HEK293 (cell line): ENCODE measurements at regions not wholly inside any gene's neighbourhood (a gene's known extent, or its start where the extent isn't known, plus 50 kb on each side); places are given as distances from the start of the nearest gene placed in this dataset.

Source experiments
- CTCF ChIA-PET: fragments of 350-600 bp; formaldehyde crosslinking; extraction: SDS; loops from one replicate; lab custom pipeline; 2021; ENCODE audit warnings: antibody characterized with exemption; lab: Yijun Ruan, JAX
- POLR2A ChIA-PET: fragments of 300-600 bp; formaldehyde crosslinking; extraction: SDS; loops from one replicate; lab custom pipeline; 2020; ENCODE audit warnings: antibody characterized with exemption, inconsistent platforms; lab: Yijun Ruan, JAX
- H3K27ac ChIP-seq: fragments of 200-500 bp; sonication (Bioruptor generic); 2 replicates; pipeline ENCODE4 v1.5.1; 2014; ENCODE audit warnings: low read depth, low read length, control low read depth, inconsistent platforms; ENCODE audit errors: extremely low read depth
- H3K36me3 ChIP-seq, 2 experiments: fragments of 200-500 bp in 1 of 2; sonication (Bioruptor generic) in 1 of 2; 1 replicate in 1 of 2; 2 replicates in 1 of 2; pipeline ENCODE4 v1.5.1; 2014 to 2017; ENCODE audit warnings: inconsistent platforms in 2 of 2, low read length in 2 of 2; ENCODE audit not compliant: control insufficient read depth in 2 of 2, insufficient read depth in 1 of 2
- H3K4me1 ChIP-seq: fragments of 200-500 bp; sonication (Bioruptor generic); 2 replicates; pipeline ENCODE4 v1.5.1; 2014; ENCODE audit warnings: mild to moderate bottlenecking, low read length, inconsistent platforms; ENCODE audit not compliant: control insufficient read depth, insufficient read depth
- H3K4me3 ChIP-seq: 2 replicates; pipeline ENCODE4 v1.5.1; 2011; ENCODE audit warnings: low read depth, mild to moderate bottlenecking, control low read depth, low read length, moderate library complexity
- H3K9me3 ChIP-seq: fragments of 200-500 bp; sonication (Bioruptor generic); 2 replicates; pipeline ENCODE4 v1.5.1; 2014; ENCODE audit warnings: low read depth, low read length, inconsistent platforms; ENCODE audit not compliant: control insufficient read depth, insufficient read depth
- HOXC10 ChIP-seq: sonication (generic); formaldehyde crosslinking; IDR thresholded peaks from 2 replicates; pipeline ENCODE4 v1.8.1; 2023; ENCODE audit warnings: mild to moderate bottlenecking, missing genetic modification reagents
- KLF7 ChIP-seq: fragments of 450-650 bp; formaldehyde crosslinking; IDR thresholded peaks from 2 replicates; pipeline ENCODE4 v1.5.1; 2016; ENCODE audit warnings: missing biosample characterization, missing genetic modification characterization, borderline replicate concordance
- REPIN1 ChIP-seq: fragments of 450-650 bp; formaldehyde crosslinking; IDR thresholded peaks from 2 replicates; pipeline ENCODE4 v1.5.1; 2017; ENCODE audit warnings: missing biosample characterization, missing genetic modification characterization, low read depth
- SETDB1 ChIP-seq: IDR thresholded peaks from one replicate; pipeline ENCODE4 v1.6.1; 2017; ENCODE audit warnings: mild to moderate bottlenecking, low read length, moderate library complexity, mixed read lengths; ENCODE audit not compliant: insufficient read length
- YY2 ChIP-seq: fragments of 450-650 bp; formaldehyde crosslinking; IDR thresholded peaks from 2 replicates; pipeline ENCODE4 v1.5.1; 2016; ENCODE audit warnings: missing biosample characterization, missing genetic modification characterization
- ZBTB48 ChIP-seq: fragments of 450-650 bp; formaldehyde crosslinking; IDR thresholded peaks from 2 replicates; pipeline ENCODE4 v1.5.1; 2016; ENCODE audit warnings: missing biosample characterization, missing genetic modification characterization
- ZFP3 ChIP-seq: fragments of 450-650 bp; formaldehyde crosslinking; IDR thresholded peaks from 2 replicates; pipeline ENCODE4 v1.5.1; 2016; ENCODE audit warnings: low read depth, missing biosample characterization, missing genetic modification characterization
- ZFP37 ChIP-seq: fragments of 450-650 bp; formaldehyde crosslinking; IDR thresholded peaks from 2 replicates; pipeline ENCODE4 v1.5.1; 2016; ENCODE audit warnings: missing biosample characterization, missing genetic modification characterization
- ZFP69B ChIP-seq: fragments of 450-650 bp; formaldehyde crosslinking; IDR thresholded peaks from 2 replicates; pipeline ENCODE4 v1.5.1; 2016; ENCODE audit warnings: missing biosample characterization, missing genetic modification characterization
- ZNF248 ChIP-seq: fragments of 450-650 bp; formaldehyde crosslinking; IDR thresholded peaks from 2 replicates; pipeline ENCODE4 v1.5.1; 2017; ENCODE audit warnings: missing biosample characterization, missing genetic modification characterization
- ZNF341 ChIP-seq: fragments of 450-650 bp; formaldehyde crosslinking; IDR thresholded peaks from 2 replicates; pipeline ENCODE4; 2016; ENCODE audit warnings: low read depth, missing biosample characterization, missing genetic modification characterization
- ZNF354C ChIP-seq: fragments of 450-650 bp; formaldehyde crosslinking; IDR thresholded peaks from 2 replicates; pipeline ENCODE4 v1.5.1; 2016; ENCODE audit warnings: missing biosample characterization, missing genetic modification characterization, low read depth, borderline replicate concordance
- ZNF596 ChIP-seq: fragments of 450-650 bp; IDR thresholded peaks from 2 replicates; pipeline ENCODE4 v1.5.0; 2018; ENCODE audit warnings: missing biosample characterization, mild to moderate bottlenecking, missing genetic modification characterization, moderate library complexity
- ZNF629 ChIP-seq: fragments of 450-650 bp; formaldehyde crosslinking; IDR thresholded peaks from 2 replicates; pipeline ENCODE4 v1.5.1; 2017; ENCODE audit warnings: missing biosample characterization, missing genetic modification characterization
- ZNF677 ChIP-seq: fragments of 450-650 bp; IDR thresholded peaks from 2 replicates; pipeline ENCODE4 v1.5.0; 2018; ENCODE audit warnings: missing biosample characterization, mild to moderate bottlenecking, missing genetic modification characterization, moderate library complexity
- ZNF830 ChIP-seq: fragments of 450-650 bp; IDR thresholded peaks from 2 replicates; pipeline ENCODE4 v1.5.0; 2018; ENCODE audit warnings: missing biosample characterization, missing genetic modification characterization, low read depth, mild to moderate bottlenecking, moderate library complexity
- TF ChIP-seq, protein P1 (sequence below): IDR thresholded peaks from 2 replicates; pipeline ENCODE4 v1.6.1; 2011; ENCODE audit warnings: mild to moderate bottlenecking, low read depth, low read length, borderline replicate concordance
- TF ChIP-seq, protein P2 (sequence below): fragments of 450-650 bp; formaldehyde crosslinking; IDR thresholded peaks from 2 replicates; pipeline ENCODE4 v1.5.1; 2016; ENCODE audit warnings: missing biosample characterization, missing genetic modification characterization
- TF ChIP-seq, protein P3 (sequence below): fragments of 450-650 bp; formaldehyde crosslinking; IDR thresholded peaks from 2 replicates; pipeline ENCODE4 v1.5.1; 2016; ENCODE audit warnings: missing biosample characterization, missing genetic modification characterization
- TF ChIP-seq, protein P4 (sequence below): fragments of 450-650 bp; formaldehyde crosslinking; IDR thresholded peaks from 2 replicates; pipeline ENCODE4 v1.5.1; 2016; ENCODE audit warnings: missing biosample characterization, missing genetic modification characterization

DNA sequence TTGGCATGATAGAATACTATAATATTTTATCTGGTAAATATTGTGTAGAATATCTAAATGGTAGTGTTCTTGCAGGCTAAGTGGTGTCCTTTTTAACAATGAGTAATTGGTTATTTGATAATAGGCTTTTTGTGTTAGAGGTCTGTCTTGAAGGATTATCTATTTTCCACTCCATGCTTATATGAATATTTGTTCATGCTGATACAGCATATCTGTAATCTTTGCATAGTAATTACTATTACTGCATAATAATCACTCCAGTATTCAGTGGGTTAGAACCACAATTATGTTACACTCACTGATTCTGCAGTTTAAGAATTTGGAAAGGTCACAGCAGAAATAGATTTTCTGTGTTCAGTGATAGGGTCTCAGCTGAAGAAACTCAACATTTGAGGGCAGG is 1229.9 kb downstream of the MAT2B start:
- TF ChIP-seq YY2 (tag by site-specific recombination) (no peak), SETDB1 (no peak), ZFP3 (tag by site-specific recombination) (no peak), HOXC10 (no peak), ZFP37 (no peak), ZNF354C (tag by site-specific recombination) (no peak), ZNF629 (tag by site-specific recombination) (no peak), ZBTB48 (tag by site-specific recombination) (no peak), REPIN1 (tag by site-specific recombination) (no peak), ZNF596 (tag by site-specific recombination) (no peak), ZNF248 (tag by site-specific recombination) (no peak), ZNF341 (tag by site-specific recombination) (no peak)
- TF ChIP-seq, protein P1, sequence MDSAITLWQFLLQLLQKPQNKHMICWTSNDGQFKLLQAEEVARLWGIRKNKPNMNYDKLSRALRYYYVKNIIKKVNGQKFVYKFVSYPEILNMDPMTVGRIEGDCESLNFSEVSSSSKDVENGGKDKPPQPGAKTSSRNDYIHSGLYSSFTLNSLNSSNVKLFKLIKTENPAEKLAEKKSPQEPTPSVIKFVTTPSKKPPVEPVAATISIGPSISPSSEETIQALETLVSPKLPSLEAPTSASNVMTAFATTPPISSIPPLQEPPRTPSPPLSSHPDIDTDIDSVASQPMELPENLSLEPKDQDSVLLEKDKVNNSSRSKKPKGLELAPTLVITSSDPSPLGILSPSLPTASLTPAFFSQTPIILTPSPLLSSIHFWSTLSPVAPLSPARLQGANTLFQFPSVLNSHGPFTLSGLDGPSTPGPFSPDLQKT: no peak
- TF ChIP-seq, protein P2, sequence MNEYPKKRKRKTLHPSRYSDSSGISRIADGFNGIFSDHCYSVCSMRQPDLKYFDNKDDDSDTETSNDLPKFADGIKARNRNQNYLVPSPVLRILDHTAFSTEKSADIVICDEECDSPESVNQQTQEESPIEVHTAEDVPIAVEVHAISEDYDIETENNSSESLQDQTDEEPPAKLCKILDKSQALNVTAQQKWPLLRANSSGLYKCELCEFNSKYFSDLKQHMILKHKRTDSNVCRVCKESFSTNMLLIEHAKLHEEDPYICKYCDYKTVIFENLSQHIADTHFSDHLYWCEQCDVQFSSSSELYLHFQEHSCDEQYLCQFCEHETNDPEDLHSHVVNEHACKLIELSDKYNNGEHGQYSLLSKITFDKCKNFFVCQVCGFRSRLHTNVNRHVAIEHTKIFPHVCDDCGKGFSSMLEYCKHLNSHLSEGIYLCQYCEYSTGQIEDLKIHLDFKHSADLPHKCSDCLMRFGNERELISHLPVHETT: no peak
- Histone ChIP-seq H3K27ac (no peak overlapping the region), H3K9me3 (no peaks in the 10 kb centered on the region), H3K4me3 (no peak overlapping the region), H3K36me3 (no peaks in the 10 kb centered on the region), H3K4me1 (no peaks in the 10 kb centered on the region)
- ChIA-PET CTCF (no interaction called here), POLR2A (no interaction called here)

DNA sequence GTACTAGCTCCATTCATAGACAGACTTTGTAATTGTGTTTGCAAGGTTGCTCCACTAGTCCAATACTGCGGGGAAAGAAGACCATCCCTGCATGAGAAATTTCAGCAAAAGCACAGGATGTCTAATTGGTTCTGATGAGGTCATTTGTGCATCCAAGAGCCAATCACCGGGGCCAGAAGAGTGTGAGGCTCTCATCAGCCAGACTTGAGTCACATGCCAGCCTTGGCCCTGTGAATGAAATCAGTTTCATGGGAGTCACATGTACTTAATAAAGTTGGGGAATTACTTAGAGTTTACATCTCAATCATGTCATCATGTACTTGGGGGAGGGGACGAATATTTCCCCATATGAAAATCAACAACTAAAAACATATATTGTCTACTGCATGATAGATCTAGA is 1236.0 kb downstream of the MAT2B start:
- no peaks in the 10 kb centered on the region for H3K9me3 ChIP-seq
- TF ChIP-seq ZFP69B (tag by site-specific recombination) (no peak), KLF7 (no peak), ZNF830 (tag by site-specific recombination) (no peak), ZNF677 (no peak)
- TF ChIP-seq, protein P3, sequence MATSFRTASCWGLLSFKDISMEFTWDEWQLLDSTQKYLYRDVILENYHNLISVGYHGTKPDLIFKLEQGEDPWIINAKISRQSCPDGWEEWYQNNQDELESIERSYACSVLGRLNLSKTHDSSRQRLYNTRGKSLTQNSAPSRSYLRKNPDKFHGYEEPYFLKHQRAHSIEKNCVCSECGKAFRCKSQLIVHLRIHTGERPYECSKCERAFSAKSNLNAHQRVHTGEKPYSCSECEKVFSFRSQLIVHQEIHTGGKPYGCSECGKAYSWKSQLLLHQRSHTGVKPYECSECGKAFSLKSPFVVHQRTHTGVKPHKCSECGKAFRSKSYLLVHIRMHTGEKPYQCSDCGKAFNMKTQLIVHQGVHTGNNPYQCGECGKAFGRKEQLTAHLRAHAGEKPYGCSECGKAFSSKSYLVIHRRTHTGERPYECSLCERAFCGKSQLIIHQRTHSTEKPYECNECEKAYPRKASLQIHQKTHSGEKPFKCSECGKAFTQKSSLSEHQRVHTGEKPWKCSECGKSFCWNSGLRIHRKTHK (tag by site-specific recombination): no peak
- TF ChIP-seq, protein P4, sequence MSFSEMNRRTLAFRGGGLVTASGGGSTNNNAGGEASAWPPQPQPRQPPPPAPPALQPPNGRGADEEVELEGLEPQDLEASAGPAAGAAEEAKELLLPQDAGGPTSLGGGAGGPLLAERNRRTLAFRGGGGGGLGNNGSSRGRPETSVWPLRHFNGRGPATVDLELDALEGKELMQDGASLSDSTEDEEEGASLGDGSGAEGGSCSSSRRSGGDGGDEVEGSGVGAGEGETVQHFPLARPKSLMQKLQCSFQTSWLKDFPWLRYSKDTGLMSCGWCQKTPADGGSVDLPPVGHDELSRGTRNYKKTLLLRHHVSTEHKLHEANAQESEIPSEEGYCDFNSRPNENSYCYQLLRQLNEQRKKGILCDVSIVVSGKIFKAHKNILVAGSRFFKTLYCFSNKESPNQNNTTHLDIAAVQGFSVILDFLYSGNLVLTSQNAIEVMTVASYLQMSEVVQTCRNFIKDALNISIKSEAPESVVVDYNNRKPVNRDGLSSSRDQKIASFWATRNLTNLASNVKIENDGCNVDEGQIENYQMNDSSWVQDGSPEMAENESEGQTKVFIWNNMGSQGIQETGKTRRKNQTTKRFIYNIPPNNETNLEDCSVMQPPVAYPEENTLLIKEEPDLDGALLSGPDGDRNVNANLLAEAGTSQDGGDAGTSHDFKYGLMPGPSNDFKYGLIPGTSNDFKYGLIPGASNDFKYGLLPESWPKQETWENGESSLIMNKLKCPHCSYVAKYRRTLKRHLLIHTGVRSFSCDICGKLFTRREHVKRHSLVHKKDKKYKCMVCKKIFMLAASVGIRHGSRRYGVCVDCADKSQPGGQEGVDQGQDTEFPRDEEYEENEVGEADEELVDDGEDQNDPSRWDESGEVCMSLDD (tag by site-specific recombination): no peak
- no peaks in the 10 kb centered on the region for H3K4me1 ChIP-seq
- POLR2A ChIA-PET: no interaction called here
- no peaks in the 10 kb centered on the region for H3K36me3 ChIP-seq
- H3K4me3 ChIP-seq: no peak overlapping the region
- CTCF ChIA-PET: no interaction called here
- H3K27ac ChIP-seq: no peak overlapping the region
